Renal cortex interstitium (tissue), 11 donors: ENCODE measurements at regions not wholly inside any gene's neighbourhood (a gene's known extent, or its start where the extent isn't known, plus 50 kb on each side); places are given as distances from the start of the nearest gene placed in this dataset.
"Not testable (repeated sequence)": the region's sequence is repeated elsewhere in the genome, so short reads cannot be mapped to it uniquely, and the experiment has no call there.

Experiments used
- DNase-seq, 11 donors: peaks; one replicate each; pipeline ENCODE4 v3.0.0-alpha.2; 2013; ENCODE audit warnings: low read depth in 9 of 11, low spot score in 4 of 11; ENCODE audit errors: extremely low read depth in 1 of 11

DNA sequence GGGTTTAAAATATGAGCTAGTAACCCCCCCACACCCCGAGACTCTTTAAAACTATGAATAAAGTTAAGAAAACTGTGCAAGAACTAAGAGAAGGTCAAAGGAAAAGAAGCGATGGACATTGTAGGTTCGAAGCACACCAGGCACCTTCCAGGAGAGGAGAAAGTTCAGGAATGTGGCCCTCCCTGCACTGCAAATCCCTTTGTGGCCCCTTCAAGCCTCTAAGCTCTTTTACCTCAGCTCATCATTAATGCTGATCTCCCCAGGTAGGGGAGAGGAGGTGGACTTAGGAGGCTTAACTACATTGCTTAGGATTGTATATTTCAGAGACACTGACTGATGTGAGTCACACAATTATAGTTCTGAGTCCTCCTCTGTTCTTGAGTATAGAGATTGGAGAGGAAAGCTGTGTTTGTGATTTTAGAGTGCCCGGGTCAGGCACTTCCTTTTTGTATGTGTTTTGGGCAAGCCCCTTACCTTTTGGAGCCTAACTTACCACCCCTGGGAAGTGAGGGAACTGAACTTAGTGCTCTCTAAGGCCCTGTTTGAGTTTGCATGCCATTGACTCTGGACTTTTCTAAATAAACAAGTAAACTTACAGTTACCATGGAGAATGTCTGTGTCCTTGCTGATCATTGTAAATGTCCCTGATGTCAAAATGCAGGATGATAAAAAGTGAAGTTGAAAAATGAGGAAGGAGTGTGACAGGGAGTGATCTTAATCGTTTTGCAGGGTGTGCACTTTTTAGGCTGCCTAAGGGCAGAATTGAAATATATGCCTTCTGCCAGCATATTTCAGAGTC lies 140.8 kb upstream of the ZEB2 start:
- no peak for DNase-seq

DNA sequence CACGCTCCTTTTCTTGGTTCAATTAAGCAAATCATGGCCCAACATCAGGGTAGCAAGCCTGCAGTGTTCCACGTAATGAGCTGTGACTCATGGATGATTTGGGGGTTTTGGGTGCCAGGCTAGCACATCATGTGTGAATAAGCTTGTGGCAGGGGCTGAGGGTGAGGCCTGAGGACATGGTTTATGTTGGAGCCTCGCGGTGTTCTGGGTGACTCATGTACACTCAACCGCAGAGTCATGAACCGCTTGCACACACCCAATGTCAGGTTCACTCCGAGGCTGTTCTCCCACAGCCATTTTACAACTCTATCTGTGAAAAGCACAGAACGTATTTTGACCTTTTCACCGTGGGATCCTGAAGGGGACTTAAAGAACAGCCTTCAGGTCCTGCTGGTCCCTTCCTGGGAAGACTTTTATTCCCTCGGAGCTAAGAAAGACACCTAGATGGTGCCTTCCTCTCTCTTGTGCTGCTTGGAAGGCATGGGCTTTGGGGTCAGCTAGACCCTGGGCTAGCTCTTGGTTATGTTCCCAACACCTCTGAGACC lies 139.9 kb upstream of the ZEB2 start:
- DNase-seq, result no peak

DNA sequence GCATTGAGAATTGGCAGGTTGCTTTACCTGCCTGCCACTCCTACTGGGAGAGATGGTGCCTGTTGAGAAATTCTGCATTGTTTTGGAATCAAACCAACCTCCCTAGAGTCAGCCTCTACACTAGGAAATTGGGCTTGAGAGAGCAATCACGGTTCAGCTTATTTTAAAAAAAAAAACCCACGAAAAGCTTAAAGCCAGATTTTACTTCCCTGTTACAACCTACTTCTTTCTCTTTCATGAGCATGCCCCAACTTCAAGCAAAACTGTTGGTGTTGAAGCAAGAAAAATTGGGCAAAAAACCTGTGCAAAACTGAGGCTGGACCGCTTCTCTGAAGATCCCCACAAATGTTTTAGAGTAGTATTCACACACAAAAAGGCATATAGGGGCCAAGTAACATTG lies 134.6 kb upstream of the ZEB2 start:
- no peak for DNase-seq

DNA sequence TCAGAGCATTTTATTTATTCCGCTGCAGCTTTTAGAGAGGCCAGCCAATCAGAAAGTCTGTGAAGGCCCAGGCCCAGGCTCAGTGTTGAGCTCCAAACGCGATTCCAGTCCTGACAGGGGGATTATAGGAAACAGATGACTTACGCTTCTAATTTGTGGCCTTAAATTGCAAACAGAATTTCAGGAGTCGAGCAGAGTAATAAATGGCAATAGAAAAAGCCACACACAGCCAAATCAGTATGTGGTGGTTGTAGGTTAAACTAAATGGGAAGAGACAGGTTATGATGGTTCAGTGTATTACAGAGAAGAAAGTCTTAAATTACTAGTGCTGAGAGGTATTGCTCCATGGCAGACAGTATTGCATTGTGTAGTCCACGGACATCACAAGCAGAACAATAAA lies 131.0 kb upstream of the ZEB2 start:
- DNase-seq, result no peak

DNA sequence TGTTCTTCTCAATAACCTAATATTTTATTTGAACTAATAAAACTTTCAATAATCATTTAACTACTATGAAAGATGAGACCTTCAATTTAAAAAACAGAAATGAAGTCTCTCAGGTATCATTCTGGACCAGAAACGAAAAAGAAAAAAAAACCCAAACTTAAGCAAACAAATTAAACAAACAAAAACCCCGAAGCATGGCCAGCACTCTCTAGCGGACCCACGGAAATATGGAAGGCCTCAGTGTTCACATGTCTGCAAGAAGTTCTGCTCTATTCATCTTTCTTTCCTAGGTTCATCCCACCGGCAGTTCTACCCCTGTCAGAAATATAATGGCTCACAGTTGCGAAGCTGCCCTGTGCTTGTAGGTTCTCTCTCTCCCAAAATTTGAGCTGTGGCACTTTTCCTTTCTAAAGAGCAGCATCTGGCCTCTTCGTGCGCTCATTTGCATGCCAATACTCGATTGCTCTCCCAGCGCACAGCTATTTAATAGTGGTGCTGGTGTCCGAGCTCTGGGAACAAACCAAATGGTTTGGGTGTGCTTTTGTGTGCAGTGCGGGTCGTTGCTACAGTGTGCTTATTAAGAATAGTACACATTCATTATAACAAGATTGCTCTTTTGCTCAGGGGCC lies 129.0 kb upstream of the ZEB2 start:
- no peak for DNase-seq

DNA sequence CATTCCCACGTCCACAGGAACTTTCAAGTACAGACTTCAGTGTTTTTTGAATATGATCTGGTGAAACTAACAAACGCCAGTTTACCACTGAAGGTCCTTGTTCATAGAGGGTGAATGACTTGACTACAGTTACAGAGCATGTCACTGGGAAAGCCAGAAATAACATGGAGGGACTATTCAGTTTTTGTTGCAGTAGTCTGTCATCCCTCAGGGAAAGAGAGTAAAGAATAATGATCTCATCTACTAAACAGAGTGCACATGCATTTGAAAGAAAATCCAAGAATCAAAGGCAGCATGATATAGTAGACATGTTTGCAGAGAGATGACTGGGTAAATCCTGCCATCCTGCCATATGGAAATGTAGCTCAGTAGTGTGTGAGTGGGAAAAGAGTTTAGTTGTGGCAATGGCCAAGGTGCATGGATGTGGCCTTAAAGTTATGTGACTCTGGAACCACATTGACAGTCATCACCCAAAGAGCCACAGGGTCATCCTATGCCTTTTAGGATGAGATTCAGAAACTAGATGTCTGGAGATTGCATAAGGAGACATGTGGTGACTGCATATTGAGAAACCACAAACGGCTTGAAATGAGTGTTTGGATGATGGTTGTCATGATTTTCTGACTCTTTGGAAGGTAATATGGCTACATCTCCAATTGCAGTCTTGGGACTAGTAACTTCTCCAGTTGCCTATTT lies 125.3 kb upstream of the ZEB2 start:
- DNase-seq, result no peak

DNA sequence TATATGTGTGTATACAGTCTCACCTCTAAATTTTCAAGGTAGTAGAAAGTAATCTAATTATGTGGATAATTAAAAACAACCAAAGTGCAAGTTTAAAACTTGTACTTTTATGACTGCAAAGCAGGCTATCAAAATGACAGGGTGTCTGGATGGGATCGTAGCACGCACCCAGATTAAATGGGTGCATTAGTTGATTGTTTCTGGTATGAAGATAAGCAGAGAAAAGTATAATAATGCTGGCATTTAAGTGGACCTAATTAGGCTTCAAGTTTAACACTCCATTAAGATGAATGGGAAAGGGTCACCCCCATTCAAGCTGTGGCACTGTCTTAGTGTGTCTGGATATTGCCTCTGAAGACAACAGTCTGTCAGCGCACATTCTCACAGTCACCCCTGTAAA lies 124.6 kb upstream of the ZEB2 start:
- DNase-seq, result no peak

DNA sequence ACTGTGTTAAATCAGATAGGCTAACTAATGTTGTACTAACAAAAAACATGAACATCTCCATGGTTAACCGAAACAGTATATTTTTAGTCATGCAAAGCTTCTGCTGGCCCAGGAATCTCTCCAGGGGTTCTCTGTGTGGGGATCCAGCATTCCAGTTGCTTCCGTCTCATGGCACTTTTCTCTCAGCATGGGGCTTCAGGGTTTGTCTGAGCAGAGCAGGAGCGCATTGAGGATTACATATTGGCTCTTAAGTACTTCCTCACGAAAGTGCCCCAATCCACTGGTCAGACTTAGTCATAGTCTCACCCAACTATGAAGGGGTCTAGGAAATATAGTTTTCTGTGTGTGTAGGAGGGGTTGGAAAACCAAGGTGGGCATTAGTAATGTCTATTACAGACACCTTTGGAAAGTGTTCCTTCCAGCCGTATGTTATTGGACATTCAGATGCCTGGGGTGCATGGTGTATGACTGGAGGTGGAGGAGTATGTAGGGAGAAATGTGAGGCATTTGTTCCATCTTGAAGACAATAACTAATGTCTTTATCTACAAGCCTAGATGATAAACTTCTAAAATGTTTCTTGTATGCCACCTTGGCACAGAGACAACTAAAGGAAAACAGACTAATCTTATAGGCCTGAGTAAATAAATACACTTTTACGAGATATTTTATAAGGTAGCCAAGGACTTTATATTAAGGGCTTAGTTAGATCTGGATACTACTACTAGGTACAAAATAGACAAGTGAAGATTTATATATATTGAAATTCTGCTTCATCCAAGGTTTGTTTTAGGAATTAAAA lies 123.8 kb upstream of the ZEB2 start:
- DNase-seq, result no peak

DNA sequence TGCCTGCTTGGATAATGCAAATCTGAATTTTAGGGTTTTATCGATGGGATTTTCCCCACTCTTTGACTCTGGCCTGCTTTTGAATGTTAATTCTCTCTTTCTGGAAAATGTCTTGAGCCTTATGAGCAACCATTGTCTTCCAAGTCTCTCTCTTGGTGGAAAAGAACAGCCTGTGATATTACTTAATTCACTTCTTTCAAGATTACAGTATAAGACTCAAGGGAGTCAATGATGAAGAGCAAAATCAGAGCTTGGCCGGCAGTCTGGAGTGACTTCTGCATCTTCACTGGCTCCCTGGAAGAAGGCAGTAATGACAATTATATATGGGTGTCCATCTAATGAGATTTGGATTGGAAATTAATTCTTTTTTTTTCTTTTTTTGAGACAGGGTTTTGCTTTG lies 122.9 kb upstream of the ZEB2 start:
- no peak for DNase-seq

DNA sequence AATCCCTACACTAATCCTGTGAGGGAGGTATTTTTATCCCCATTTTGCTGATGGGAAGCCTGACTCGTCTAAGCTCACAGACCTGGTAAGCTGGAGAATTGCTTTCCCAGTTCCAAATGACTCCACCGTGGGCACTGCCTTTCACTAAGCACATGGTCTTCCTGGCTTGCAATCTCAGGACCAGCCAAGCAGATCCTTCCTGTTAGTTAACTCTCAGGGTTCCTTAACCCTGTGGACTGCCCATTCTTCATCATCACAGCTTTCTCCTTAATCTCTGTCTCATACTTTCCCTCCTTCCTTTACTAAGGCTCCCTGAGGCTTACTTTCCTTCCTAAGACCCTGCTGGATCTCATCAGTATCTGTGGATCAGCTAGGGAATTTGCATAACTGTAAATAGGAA lies 122.2 kb upstream of the ZEB2 start:
- DNase-seq, result peak in 1 of 11 donors; percentile 24

DNA sequence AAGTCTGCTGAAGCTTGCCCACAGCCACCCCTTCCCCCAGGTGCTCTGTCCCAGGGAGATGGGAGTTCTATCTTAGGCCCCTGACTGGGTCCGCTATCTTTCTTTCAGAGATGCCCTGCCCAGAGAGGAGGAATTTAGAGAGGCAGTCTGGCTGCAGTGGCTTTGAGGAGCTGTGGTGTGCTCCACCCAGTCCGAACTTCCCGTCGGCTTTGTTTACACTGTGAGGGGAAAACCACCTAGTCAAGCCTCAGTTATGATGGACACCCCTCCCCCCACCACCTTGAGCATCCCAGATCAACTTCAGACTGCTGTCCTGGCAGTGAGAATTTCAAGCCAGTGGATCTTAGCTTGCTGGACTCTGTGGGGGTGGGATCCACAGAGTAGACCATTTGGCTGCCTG lies 118.3 kb upstream of the ZEB2 start:
- not testable (repeated sequence) for DNase-seq

DNA sequence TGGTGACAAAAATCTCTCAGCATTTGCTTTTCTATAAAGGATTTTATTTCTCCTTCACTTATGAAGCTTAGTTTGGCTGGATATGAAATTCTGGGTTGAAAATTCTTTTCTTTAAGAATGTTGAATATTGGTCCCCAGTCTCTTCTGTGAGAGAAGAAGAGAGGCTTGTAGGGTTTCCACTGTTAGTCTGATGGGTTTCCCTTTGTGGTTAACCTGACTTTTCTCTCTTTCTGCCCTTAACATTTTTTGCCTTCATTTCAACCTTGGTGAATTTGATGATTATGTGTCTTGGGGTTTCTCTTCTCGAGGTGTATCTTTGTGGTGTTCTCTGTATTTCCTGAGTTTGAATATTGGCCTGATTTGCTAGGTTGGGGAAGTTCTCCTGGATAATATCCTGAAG lies 116.9 kb upstream of the ZEB2 start:
- DNase-seq, result not testable (repeated sequence)

DNA sequence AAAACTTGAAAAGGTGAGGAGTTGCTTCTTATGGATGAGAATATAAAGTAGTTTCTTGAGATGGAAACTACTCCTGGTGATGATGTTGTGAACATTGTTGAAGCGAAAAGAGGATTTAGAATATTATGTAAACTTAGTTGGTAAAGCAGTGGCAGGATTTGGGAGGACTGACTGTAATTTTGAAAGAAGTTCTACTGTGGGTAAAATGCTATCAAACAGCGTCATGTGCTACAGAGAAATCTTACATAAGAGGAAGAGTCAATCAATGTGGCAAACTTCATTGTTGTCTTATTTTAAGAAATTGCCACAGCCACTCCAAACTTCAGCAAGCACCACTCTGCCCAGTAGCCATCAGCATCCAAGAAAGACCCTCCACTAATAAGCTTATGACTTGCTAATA lies 112.9 kb upstream of the ZEB2 start:
- DNase-seq, result no peak

DNA sequence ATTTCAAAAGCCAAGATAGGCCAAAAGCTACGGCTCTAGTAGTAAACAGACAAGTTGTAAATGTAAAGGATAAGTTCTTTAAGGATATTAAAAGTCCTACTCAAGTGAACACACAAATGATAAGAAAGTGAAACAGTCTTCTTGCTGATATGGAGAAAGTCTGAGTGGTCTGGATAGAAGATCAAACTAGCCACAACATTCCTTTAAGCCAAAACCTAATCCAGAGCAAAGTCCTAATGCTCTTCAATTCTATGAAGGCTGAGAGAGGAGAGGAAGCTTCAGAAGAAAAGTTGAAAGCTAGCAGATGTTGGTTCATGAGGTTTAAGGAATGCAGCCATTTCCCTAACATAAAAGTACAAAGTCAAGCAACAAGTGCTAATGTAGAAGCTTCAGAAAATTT lies 111.7 kb upstream of the ZEB2 start:
- DNase-seq, result no peak

DNA sequence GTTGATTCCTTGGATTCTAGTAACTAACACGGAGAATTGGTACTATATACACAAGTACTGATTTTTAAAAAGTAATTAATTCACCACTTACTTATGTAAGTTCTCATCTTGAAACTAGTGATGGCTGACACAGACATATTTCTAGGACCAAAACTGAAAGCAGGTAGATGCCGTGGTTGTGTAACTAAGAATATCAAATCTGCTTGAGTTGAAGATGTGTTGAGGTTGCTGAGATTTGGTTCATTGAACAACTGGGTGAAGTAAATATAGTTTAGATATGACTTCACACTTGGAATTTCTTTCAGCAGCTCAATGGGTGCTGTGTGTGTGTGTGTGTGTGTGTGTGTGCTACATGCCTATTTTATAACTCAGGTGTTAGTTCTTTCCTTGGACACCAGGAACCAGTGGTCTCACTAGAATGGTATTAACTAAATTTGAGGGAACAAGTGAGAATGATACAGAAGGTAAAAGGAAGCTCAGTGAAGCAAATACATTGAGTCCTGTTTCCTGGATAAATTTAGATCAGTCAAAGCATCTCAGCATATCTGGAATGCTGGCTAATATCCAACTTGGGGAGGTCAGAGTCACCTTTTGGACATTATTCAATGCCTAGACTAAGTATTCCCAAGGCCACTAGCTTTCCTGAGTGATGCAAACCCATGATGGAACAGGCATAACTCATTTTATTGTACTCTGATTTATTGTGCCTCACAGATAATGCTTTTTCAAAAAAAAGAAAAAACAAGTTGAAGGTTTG lies 110.7 kb upstream of the ZEB2 start:
- no peak for DNase-seq

DNA sequence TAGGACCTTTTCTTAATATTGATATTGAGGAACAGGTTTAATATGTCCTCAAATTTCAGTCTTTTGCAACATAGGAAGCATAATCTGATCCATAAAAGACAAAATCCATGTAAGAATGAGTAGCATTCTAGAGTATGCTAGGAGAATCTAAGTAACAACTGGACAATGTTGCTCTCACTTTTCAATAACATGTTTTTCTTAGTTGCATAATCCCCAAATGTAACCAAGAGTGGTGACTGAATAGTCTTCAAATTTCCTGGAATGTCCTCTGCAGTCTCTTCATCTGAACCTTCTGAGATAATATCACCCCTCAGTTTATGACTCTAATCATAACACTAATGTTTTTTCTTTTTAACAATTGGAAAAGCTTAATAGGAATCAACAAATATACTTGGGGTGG lies 110.0 kb upstream of the ZEB2 start:
- no peak for DNase-seq

DNA sequence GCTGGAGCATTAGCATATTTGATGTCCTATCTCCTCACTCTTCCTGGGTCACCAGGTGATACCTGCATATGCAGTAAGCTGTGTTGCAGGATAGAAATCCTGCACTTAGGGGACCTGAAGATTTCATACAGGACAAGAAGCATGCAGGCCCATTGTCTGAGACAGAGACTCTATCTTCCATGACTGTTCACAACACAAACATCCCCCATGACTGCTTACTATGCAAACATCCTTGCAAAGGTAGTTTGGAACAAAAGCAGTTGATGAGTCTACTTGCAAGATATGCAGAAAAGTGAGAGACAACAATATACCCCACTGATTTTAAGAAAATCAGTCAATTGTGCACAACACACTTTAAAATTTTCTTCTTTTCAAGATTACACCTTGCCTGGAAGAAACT lies 108.6 kb upstream of the ZEB2 start:
- no peak for DNase-seq

DNA sequence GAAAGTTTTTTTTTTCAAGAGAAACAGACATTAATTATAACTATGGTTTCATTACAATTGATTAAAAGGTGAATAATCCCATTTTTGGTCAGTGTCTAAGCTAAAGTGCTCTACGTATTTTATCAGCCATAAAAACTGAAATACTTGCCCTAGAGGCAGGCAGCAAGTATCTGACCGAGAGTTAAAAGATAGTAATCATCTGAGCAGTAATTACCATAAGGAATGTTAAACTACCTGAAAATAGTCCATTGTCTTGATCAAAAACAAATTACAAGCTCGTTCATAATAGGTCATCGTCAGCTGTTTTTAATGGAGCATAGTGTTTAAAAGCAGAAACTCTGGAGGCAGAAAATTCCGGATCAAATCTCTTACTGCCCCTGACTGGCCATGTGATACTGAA lies 105.7 kb upstream of the ZEB2 start:
- DNase-seq, result no peak

DNA sequence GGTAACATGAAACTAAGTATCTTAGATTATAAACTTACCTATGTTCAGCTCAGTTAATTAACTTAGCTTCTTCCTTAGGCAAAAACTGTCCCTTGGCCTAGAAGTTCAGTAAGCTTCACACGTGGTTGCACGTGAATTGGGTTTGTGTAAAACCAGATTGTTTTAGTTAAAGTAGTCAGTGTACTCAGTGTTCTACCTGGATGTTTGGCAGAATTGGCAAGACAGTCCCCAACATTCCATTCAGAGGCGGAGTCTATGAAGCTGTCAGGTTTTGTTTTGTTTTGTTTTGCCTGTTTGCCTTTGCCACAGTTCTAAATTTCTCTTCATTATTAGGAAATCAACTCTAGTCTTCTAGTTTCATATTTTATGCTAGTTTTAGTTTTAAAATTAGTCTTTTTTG lies 105.3 kb upstream of the ZEB2 start:
- DNase-seq, result no peak
